ENCODE measurements at regions not wholly inside any gene's neighbourhood (a gene's known extent, or its start where the extent isn't known, plus 50 kb on each side); places are given as distances from the start of the nearest gene placed in this dataset.

GRCh38 chr1:182295697-182296096 is 95.9 kb downstream of the GLUL start:
- no peak for DNase-seq (ENCODE audit: low read depth in 3 of 3, low spot score in 2 of 3)

GRCh38 chr1:182293119-182293589 is 98.4 kb downstream of the GLUL start:
- no peak for DNase-seq (ENCODE audit: low read depth in 3 of 3, low spot score in 2 of 3)

- no peak for DNase-seq (ENCODE audit: low read depth in 3 of 3, low spot score in 2 of 3)
Measured at GRCh38 chr1:182292193-182292741, 99.3 kb downstream of the GLUL start.

- no peak for DNase-seq (ENCODE audit: low read depth in 3 of 3, low spot score in 2 of 3)
Measured at GRCh38 chr1:182291584-182292192, 99.9 kb downstream of the GLUL start.

GRCh38 chr1:182288749-182289604 is 102.6 kb downstream of the GLUL start:
- no peak for DNase-seq (ENCODE audit: low read depth in 3 of 3, low spot score in 2 of 3)

- no peak for DNase-seq (ENCODE audit: low read depth in 3 of 3, low spot score in 2 of 3)
Measured at GRCh38 chr1:182286761-182287160, 104.8 kb downstream of the GLUL start.

GRCh38 chr1:182283746-182284544 is 107.6 kb downstream of the GLUL start:
- no peak for DNase-seq (ENCODE audit: low read depth in 3 of 3, low spot score in 2 of 3)

GRCh38 chr1:182281541-182281940 is 110.0 kb downstream of the GLUL start:
- DNase-seq (ENCODE audit: low read depth in 3 of 3, low spot score in 2 of 3), result no peak

GRCh38 chr1:182280504-182280900 is 111.1 kb downstream of the GLUL start:
- DNase-seq (ENCODE audit: low read depth in 3 of 3, low spot score in 2 of 3), result no peak

- DNase-seq (ENCODE audit: low read depth in 3 of 3, low spot score in 2 of 3), result no peak
Measured at GRCh38 chr1:182279724-182280503, 111.7 kb downstream of the GLUL start.

- DNase-seq (ENCODE audit: low read depth in 3 of 3, low spot score in 2 of 3), result no peak
Measured at GRCh38 chr1:182279302-182279701, 112.3 kb downstream of the GLUL start.

GRCh38 chr1:182278144-182279054 is 113.2 kb downstream of the GLUL start:
- DNase-seq (ENCODE audit: low read depth in 3 of 3, low spot score in 2 of 3), result no peak

GRCh38 chr1:182275271-182275670 is 116.3 kb downstream of the GLUL start:
- DNase-seq (ENCODE audit: low read depth in 3 of 3, low spot score in 2 of 3), result no peak

GRCh38 chr1:182274618-182275017 is 117.0 kb downstream of the GLUL start:
- no peak for DNase-seq (ENCODE audit: low read depth in 3 of 3, low spot score in 2 of 3)

GRCh38 chr1:182270731-182271130 is 120.9 kb downstream of the GLUL start:
- DNase-seq (ENCODE audit: low read depth in 3 of 3, low spot score in 2 of 3), result no peak

GRCh38 chr1:182269097-182269496 is 122.5 kb downstream of the GLUL start:
- no peak for DNase-seq (ENCODE audit: low read depth in 3 of 3, low spot score in 2 of 3)

GRCh38 chr1:182268669-182269068 is 122.9 kb downstream of the GLUL start:
- DNase-seq (ENCODE audit: low read depth in 3 of 3, low spot score in 2 of 3), result no peak

GRCh38 chr1:182264185-182264584 is 127.4 kb downstream of the GLUL start:
- DNase-seq (ENCODE audit: low read depth in 3 of 3, low spot score in 2 of 3), result no peak

GRCh38 chr1:182263706-182264105 is 127.9 kb downstream of the GLUL start:
- DNase-seq (ENCODE audit: low read depth in 3 of 3, low spot score in 2 of 3), result no peak
